ENCODE measurements at regions not wholly inside any gene's neighbourhood (a gene's known extent, or its start where the extent isn't known, plus 50 kb on each side); places are given as distances from the start of the nearest gene placed in this dataset.

DNA sequence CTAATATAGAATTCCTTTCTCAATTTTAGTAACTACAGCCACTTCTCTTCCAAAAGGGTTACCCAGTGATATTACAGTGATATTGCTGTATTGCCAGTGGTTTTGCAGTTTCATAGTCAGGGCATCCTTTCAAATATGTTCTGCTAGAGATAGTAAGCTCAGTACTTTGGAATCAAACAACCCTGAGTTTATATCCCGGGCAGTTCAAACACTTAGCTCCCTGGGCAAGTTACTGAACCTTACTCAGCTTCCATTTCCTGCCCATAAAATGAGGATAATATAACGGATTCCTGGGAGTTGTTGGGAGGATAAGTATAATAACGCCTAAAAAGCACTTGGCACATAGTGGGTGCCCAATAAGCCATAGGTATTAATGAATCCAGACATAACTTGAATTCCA, 212.6 kb upstream of the PARD3B start:
- no peak for TF ChIP-seq POLR2A (IDR thresholded peaks at IDR 0.05)
- TF ChIP-seq CTCF (IDR thresholded peaks at IDR 0.05): no peak
